NCI-H1417 treated with DMSO at 0.1 percent for 48 hours (cell line): ENCODE measurements at regions not wholly inside any gene's neighbourhood (a gene's known extent, or its start where the extent isn't known, plus 50 kb on each side); places are given as distances from the start of the nearest gene placed in this dataset.

Experiments used
- DNase-seq: peaks from one replicate; lab custom pipeline; 2025; lab: John Stamatoyannopoulos, UW

DNA sequence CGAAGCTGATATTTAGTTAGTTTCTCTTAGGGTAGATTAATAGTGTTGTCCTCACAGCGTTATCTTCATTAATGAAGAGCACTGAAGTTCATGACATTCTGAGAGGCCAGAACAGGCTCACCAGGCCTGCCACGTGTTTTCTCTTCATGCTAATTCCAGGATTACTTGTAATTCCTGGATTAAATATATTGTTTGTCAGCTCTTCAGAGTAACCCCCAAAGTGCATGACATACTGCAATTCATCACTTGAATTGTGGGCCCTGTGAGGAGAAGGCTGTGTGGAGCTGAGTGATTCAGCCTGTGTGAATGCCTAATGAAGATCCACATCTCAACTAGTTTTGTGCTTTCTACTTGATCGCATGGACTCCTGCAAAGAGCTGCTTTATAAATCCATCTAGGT, 401.0 kb upstream of the ADAMTSL1 start:
- no peak for DNase-seq

DNA sequence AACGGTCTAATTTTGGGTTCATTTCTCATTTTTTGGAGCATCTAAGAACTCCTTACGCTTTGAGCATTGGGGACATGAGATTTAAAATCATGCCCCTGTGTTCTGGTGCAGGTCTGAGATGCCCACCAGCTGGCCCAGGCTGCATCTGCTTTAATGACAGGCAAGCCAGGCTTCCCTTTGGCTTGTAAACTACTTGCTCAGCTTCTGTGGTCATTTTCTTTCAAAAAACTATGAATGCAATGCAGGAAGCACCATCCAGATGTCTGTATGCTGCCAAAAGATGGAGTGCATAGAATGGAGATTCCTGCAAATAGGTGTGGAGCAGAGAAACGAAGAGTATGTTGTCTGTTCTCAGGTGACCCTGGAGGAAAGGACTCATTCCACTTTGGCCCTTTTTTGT, 399.9 kb upstream of the ADAMTSL1 start:
- DNase-seq: no peak

GRCh38 chr9:18075253-18075952, 398.6 kb upstream of the ADAMTSL1 start:
- DNase-seq: no peak

- no peak for DNase-seq
These were observed 395.8 kb upstream of the ADAMTSL1 start for GRCh38 chr9:18077941-18078678.

DNA sequence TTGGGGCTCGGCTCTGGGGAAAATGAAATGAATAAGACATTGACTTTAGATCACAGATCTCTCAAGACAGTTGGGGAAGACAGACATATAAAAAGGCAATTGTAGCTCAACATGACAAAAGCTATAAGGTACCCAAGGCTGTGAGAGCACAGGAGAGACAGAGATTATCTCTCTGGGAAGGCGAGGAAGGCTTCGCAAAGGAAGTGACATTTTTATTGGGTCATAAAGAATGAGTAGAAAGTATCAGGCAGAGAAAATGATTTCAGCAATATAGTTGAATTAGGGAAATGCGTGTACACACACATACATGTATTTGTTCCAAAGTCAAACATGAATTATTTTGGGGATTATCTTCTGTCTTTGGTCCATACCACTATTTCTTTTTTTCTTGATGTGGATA, 381.8 kb upstream of the ADAMTSL1 start:
- DNase-seq: no peak

DNA sequence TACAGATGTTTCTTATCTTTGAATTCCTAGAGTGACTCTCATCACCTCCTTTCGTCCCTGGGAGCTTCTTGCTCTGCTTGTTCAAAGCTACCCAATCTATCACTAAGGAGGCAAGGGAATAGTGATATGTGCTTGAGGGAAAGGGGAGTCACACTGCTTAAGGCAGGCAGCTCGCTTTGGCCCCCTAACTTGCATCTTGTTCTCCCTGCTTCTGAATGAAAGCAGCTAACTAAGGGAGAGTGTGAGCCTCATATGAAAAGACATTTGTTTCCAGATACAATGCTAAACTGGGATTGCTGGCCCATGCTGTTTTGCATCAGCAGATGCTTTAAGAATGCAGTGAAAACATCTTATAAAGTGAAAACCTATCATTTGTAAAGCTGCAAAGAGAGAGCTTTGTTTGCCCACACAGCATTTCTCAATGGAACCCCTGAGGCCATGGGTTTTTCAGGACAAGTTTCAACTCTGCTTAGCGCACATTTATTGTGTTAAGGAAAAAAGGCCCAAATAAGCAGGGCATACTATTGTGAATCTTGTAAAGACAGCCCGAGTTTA, 367.9 kb upstream of the ADAMTSL1 start:
- no peak for DNase-seq

- no peak for DNase-seq
These were observed 364.3 kb upstream of the ADAMTSL1 start for GRCh38 chr9:18109675-18110074.

- no peak for DNase-seq
These were observed 362.8 kb upstream of the ADAMTSL1 start for GRCh38 chr9:18111146-18111545.

GRCh38 chr9:18114559-18115475, 359.1 kb upstream of the ADAMTSL1 start:
- DNase-seq: no peak

DNA sequence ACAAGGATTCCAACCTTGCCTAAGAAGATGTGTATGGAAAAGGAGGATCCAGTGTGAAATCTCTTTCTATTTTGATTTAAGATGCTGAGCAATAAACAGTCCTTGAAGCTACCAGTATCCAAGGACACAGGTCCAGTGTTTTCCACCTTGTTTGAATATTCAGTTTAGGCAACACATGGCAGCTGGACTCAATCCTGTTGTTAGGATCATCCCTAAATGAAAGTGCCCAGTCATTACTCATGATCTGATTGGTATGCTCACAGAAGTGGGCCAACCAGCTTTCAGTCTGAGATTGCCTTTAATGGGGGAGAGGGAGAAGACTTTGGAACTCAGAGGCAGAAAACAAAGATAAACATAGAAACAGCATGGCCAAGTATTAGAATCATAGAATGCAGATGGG, 355.7 kb upstream of the ADAMTSL1 start:
- DNase-seq: no peak

GRCh38 chr9:18122171-18122570, 351.8 kb upstream of the ADAMTSL1 start:
- DNase-seq: no peak

GRCh38 chr9:18124760-18125159, 349.2 kb upstream of the ADAMTSL1 start:
- DNase-seq: no peak

- DNase-seq: no peak
These were observed 347.0 kb upstream of the ADAMTSL1 start for GRCh38 chr9:18126831-18127498.

GRCh38 chr9:18127499-18127875, 346.5 kb upstream of the ADAMTSL1 start:
- DNase-seq: no peak

DNA sequence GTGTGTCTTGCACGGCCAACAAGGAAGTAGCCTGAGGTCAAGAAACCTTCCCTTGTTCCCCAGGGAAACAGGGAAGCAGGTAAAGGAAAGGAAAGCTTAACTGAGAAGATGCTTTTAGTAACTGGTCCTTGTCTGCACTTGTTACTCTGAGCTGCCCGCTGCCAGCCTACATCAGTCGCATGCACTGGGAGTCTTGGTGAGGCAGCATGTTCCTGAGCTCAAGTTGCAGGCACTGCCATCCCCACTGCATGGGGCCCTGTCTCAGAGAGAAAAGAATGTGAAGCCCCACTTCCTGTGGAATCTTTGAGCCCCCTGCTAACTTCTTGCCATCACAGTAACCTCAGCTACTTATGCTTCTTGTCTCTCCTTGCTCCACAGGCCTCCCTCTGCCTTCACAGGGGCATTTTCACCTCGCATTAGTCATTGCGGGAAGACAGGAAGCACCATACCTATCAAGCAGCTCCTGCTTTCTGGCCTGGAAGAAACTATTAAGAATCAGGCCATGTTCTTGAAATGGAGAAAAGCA, 344.1 kb upstream of the ADAMTSL1 start:
- DNase-seq: no peak

- DNase-seq: no peak
These were observed 337.5 kb upstream of the ADAMTSL1 start for GRCh38 chr9:18136354-18136994.

DNA sequence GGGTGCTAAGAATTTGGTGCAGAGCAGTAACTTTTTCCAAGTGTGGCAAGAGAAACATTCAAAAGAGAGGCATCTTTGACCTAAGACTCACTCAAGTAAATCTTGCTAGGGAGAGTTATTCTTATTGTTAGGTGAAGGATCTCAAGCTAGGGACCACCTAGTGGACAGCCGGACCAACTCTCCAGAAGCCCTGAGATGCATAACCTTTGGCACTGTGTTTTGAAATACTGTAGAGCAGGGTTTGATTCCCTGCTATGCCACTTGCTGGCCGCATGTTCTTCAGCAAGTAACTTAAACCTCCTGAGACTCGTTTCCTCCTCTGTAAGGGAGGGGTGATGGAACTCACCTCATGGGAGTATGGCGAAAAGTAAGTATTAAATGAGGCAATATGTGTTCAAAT, 336.1 kb upstream of the ADAMTSL1 start:
- DNase-seq: no peak

GRCh38 chr9:18138656-18139055, 335.3 kb upstream of the ADAMTSL1 start:
- DNase-seq: no peak

DNA sequence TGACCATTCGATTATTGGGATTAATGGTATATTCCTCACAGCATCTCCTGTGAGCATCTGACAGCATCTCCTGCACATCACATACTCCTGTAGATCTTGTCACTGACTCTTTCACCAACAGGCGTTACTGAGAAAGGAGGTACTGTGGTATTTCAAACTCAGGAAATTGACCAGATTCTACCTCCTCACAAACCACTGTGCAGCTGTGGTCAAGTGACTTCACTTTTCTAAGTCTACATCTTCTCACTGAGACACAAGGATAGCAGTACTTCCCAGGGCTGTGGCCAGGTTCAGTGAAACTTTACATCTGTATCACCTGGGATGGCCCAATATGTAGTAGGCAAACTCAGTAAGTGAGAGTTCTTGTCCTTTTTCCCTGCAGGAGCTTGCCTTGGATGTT, 332.3 kb upstream of the ADAMTSL1 start:
- DNase-seq: no peak

DNA sequence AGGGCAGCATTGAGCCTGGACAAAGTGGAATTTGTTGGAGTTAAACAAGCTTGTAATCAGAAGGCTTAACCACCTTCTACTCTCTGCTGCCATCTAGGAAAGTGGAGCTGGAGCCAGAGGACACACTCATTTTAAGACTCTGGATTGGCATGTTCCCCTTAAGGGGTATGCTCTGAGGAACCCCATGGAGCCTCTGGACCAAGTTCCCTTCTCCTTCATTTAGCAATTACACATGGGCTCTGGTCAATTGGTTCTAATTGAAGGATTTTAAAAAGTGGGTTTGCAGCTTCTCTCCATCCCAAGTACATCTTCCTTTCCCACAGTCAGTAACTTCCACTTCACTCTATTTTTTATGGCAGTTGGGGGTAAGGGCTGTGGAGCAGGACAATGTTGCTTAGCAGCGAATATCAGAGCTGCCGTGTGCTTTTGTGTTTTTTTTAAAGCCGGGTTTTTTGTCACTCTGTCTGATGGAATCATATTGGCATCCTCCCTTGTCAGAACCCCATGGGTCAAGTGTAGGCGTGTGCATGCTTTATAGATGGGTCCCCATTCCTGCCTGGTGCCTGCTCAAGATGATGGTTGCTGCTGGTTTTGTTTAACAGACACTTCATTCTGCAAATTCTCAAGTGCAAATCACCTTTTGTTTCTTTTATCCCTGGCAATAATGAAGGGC, 330.7 kb upstream of the ADAMTSL1 start:
- DNase-seq: no peak

GRCh38 chr9:18146329-18146728, 327.6 kb upstream of the ADAMTSL1 start:
- DNase-seq: no peak
